ENCODE measurements at regions not wholly inside any gene's neighbourhood (a gene's known extent, or its start where the extent isn't known, plus 50 kb on each side); places are given as distances from the start of the nearest gene placed in this dataset.

- no peak for DNase-seq
These were observed 301.9 kb downstream of the GPAT3 start for GRCh38 chr4:83837614-83838308.

GRCh38 chr4:83833920-83834319 lies 298.0 kb downstream of the GPAT3 start:
- no peak for DNase-seq

- no peak for DNase-seq
These were observed 296.4 kb downstream of the GPAT3 start for GRCh38 chr4:83832110-83832825.

- DNase-seq: no peak
These were observed 295.7 kb downstream of the GPAT3 start for GRCh38 chr4:83831588-83831987.

GRCh38 chr4:83830138-83830888 lies 294.4 kb downstream of the GPAT3 start:
- DNase-seq: no peak

- no peak for DNase-seq
These were observed 292.7 kb downstream of the GPAT3 start for GRCh38 chr4:83828601-83829000.

- no peak for DNase-seq
These were observed 285.6 kb downstream of the GPAT3 start for GRCh38 chr4:83821493-83821892.

GRCh38 chr4:83819582-83819981 lies 283.7 kb downstream of the GPAT3 start:
- no peak for DNase-seq

GRCh38 chr4:83810428-83810827 lies 274.5 kb downstream of the GPAT3 start:
- no peak for DNase-seq

GRCh38 chr4:83809581-83809980 lies 273.7 kb downstream of the GPAT3 start:
- DNase-seq: no peak

GRCh38 chr4:83793481-83793880 lies 257.6 kb downstream of the GPAT3 start:
- DNase-seq: no peak

GRCh38 chr4:83785891-83786290 lies 250.0 kb downstream of the GPAT3 start:
- no peak for DNase-seq

GRCh38 chr4:83783215-83783614 lies 247.3 kb downstream of the GPAT3 start:
- DNase-seq: no peak

- DNase-seq: no peak
These were observed 246.7 kb downstream of the GPAT3 start for GRCh38 chr4:83782591-83782990.

GRCh38 chr4:83781434-83781833 lies 245.5 kb downstream of the GPAT3 start:
- DNase-seq: no peak

- no peak for DNase-seq
These were observed 244.3 kb downstream of the GPAT3 start for GRCh38 chr4:83780053-83780733.

- DNase-seq: no peak
These were observed 243.5 kb downstream of the GPAT3 start for GRCh38 chr4:83779103-83780052.

GRCh38 chr4:83772685-83773084 lies 236.8 kb downstream of the GPAT3 start:
- no peak for DNase-seq

- DNase-seq: no peak
These were observed 235.3 kb downstream of the GPAT3 start for GRCh38 chr4:83771113-83771705.

GRCh38 chr4:83768146-83768545 lies 232.2 kb downstream of the GPAT3 start:
- DNase-seq: no peak

- no peak for DNase-seq
These were observed 231.2 kb downstream of the GPAT3 start for GRCh38 chr4:83767067-83767466.

- DNase-seq: no peak
These were observed 223.7 kb downstream of the GPAT3 start for GRCh38 chr4:83759611-83760010.
